LoVo (cell line): ENCODE measurements at regions not wholly inside any gene's neighbourhood (a gene's known extent, or its start where the extent isn't known, plus 50 kb on each side); places are given as distances from the start of the nearest gene placed in this dataset.

Experiments
- DNase-seq: peaks from one replicate; pipeline ENCODE4 v3.0.0-alpha.2; 2016; ENCODE audit warnings: low spot score

- DNase-seq = peak; percentile 34
These were observed 101.8 kb downstream of the SAMD9 start for GRCh38 chr7:93015779-93016481.

DNA sequence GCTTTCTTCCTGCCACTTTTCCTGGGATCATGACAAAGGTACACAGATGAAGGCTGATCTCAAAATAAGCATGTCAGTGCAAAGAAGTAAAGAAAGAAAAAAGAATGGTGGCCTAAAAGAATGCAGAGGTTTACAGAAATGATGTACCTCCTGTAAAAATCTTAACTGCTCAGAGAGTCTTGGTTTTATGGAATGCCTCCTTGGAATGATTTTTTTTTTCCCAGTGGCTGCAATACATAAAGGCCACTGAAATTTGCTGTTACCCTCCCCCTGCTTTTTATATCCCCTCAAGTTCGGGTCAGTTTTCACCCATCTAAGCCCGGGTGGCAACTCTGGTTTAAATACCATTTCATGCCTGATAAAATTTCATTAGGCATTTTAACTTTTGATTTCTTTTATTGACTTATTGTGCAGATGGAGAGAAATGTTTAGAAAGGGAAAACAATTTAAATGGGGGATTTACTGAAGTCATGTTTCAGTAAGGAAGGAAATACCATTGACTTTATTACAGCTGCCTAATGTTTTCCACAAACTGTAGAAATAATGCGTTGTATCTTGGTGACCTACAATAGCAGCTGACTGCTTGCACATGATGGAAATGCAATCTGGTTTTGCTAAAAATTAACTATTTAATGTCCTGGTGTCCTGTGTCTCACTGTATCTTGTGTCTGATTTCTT lies 102.5 kb downstream of the SAMD9 start:
- no peak for DNase-seq

DNA sequence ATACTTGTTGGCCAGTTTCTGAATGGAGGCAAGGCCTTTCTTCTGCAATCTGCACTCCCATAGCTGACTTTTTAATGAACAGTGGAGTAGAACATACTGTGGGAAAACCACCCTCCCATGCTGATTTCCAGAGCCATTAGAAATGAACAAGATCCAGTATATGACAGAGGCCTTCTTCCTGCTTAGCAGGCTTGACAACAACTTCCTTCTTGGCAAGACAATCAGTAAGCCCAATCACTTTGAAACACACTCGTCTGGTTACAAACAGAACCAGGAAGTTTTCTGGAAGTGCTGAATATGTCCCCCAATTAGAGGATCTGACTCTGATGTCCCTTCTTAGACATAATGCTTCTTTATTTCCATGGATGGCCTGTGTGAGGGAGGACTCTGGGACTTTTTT lies 103.4 kb downstream of the SAMD9 start:
- no peak for DNase-seq

GRCh38 chr7:93013446-93014061 lies 104.2 kb downstream of the SAMD9 start:
- DNase-seq = no peak

- no peak for DNase-seq
These were observed 106.2 kb downstream of the SAMD9 start for GRCh38 chr7:93011351-93012294.

- DNase-seq = no peak
These were observed 108.9 kb downstream of the SAMD9 start for GRCh38 chr7:93008833-93009232.

DNA sequence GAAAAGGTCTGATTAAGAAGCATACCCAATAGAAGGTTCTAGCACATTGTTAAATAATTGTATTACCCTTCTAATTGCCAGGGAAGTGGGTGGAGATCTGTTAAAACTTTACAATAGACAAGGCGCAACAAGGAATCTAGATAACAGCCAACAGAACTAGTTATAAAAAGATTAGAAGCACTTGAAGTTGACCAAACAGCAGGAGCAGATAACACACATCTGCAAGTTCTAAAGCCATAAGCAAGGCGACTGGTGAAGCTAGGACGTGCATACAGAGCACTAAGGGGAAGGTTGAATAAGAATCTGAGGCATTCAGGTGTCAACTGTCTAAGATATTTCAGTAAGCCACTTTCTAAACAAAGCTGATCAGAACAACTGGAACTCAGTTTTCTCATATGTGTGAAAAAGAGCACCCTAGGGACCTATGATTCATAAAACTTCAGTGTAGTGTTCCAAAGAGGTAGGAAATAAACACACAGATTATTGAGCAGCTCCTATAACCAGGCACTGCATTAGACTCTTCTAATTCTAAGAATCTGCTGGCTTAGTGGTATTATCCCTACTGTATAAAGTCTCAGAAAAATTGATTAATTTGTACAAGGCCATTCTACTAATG lies 111.2 kb downstream of the SAMD9 start:
- no peak for DNase-seq

GRCh38 chr7:93004906-93005305 lies 112.9 kb downstream of the SAMD9 start:
- DNase-seq = no peak

GRCh38 chr7:92997719-92998118 lies 120.1 kb downstream of the SAMD9 start:
- no peak for DNase-seq

GRCh38 chr7:92997152-92997551 lies 120.6 kb downstream of the SAMD9 start:
- no peak for DNase-seq

DNA sequence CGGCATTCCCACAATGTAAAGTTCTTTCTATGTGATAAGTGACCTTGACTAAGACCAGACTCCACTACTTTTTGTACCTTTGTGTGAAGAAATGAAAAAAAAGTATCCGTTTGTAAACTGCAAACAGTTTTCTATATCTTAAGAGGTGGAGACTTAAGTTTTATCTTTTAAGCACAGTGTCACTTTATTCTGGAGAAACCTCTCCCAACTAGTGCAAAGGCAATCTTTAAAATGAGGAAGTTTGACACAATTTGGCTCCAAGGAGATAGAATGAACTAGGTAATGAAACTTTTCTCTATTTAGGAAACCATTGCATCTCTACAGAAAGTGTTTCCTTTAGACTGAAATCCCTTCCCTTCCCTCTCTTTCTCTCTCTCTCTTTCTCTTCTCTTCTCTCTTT lies 122.9 kb downstream of the SAMD9 start:
- no peak for DNase-seq

DNA sequence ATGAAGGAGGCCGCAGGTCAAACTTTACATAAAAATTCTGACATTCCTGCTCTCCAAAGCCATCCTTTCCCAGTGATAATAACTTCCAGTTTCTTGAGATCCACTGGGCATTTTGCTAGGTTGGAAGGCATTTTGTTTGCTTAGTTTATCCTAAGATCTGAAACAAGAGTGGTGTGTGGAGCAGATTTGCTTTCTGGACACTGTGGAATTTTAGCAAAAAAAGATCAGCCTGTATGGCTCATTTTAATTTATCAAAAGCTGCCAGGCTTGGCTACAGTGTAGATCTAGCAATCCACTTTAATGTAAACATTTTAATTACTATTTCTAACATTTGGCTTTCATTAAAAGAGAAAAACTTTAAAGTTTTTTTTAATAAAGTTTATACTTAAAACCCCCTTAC lies 124.8 kb downstream of the SAMD9 start:
- DNase-seq = no peak

DNA sequence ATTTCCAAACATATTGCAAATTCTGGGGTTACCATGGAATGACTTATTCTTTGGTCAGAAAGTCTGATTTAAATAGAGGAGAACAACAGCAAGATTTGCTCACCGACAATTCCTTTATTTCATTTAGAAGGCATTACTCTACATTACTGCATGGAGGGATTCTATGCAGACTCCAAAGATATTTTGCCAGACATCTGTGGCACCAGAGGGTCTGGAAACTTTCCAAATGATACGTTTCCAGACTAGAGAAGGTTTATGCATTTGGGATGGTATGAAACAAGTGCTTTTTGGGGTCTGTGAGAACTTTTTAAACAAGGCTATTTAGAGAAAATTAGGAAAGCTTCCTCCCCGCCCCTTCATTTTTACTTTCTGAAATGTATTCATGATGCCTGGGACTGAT lies 125.3 kb downstream of the SAMD9 start:
- DNase-seq = no peak

- no peak for DNase-seq
These were observed 126.6 kb downstream of the SAMD9 start for GRCh38 chr7:92991190-92991589.

DNA sequence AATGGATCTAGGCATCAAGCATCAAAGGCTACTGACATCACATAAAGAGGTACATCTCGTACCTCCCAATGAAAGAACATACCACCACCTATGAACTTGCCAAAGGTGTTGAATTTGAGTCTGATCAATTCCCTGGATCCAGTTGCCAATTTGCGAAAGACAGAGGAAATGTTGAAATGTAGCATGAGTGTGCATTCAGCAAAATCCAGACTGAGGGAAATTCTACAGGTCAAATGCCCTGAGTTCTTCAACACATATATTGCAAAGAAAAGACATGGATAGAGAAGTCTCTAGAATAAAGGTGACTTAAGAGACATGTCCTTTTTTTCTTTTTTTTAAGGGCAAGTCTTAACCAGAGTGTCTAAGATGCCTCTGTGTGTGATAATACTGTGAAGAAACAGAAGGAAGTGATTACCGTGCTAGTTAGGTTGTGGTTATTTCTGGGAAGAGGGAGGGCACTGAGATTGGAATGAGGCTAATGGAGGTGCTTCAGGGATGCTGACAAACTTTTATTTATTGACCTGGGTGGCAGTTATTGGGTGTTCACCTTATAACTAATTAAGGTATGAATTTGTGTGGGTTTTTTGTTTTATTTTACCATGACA lies 128.7 kb downstream of the SAMD9 start:
- no peak for DNase-seq

DNA sequence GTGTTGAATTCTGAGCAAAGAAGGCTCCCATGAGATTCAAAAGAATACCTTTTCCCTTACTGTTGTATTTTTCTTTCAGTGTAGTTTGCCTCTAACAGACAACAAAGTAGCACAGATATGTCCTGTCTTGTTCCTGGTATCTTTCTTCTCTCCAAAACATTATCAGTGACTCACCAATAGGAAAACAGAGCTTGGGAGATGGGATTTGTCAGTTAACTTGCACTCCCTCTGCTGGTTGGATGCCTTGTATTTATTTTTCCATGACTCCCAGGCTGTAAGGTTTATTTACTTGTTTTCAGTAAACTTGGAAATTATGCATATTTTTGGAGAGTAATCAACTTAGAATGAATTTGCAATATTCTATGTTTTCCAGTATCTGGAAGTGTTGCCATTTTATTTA lies 129.7 kb downstream of the SAMD9 start:
- peak; percentile 50 for DNase-seq

GRCh38 chr7:92987538-92987937 lies 130.2 kb downstream of the SAMD9 start:
- DNase-seq = no peak

- DNase-seq = no peak
These were observed 130.7 kb downstream of the SAMD9 start for GRCh38 chr7:92987095-92987494.

DNA sequence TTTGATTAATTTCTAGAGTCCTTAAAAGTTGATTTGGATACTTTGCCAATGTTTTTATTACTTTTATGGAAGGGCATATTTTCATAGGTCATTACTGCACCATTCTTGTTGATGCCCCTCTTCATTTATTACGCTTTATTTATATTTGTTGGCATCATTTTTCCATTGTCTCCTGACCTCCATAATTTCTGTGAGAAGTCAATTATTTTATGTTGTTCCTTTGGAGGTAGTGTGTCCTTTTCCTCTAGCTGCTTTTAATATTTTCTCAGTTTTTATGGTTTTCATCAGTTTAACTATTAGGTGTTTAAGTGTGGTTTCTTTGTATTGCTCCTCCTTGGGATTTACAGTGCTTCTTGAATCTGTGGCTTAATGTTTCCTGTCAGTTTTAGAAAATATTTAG lies 134.9 kb downstream of the SAMD9 start:
- DNase-seq = no peak

DNA sequence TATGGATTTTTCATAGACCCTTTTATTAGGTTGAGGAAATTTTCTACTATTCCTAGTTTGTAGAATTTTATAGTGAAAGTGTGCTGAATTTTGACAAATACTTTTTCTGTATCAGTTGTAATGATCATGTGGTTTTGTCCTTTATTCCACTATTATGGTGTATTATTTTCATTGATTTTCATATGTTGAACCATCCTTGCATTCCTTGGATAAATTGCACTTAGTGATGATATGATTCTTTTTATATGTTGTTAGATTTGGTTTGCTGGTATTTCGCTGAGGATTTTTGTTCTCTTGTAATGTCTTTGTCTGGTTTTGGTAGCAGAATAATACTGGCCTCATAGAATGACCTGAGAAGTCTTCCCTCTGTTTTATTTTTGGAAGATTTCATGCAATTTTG lies 140.6 kb upstream of the CDK6 start:
- no peak for DNase-seq

DNA sequence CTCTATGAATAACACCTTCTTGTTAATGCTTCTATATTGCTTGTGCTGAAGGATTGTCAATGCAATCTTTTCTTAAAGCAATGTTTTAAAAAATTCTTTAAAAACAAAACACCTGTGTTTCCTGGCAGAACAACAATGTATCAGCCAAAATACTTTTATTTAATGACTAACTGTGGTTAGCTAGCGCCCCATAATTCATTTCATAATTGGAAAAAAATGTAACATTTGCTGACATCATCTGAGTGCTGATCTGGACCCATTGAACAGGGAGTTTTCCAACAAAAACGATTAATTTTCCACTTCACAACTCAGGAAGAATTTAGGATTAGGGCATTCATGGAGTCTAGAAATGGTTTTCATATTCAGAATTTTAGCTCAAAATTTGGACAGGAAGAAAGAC lies 137.6 kb upstream of the CDK6 start:
- no peak for DNase-seq
